RWPE2 (cell line): ENCODE measurements at regions not wholly inside any gene's neighbourhood (a gene's known extent, or its start where the extent isn't known, plus 50 kb on each side); places are given as distances from the start of the nearest gene placed in this dataset.
A peak's percentile ranks its signal among the peaks of the same experiment; 100 is the strongest.

Experiments used
- ATAC-seq: fragments of 200-7000 bp; cut with Tn5 transposase; 3 replicates; pipeline ENCODE4 v1.9.1; 2021; ENCODE audit warnings: low read depth
- DNase-seq: peaks from one replicate; pipeline ENCODE4 v3.0.0-alpha.2; 2020; ENCODE audit warnings: low spot score
- H3K27ac ChIP-seq: fragments of 450-650 bp; 2 replicates; pipeline ENCODE4 v1.5.1; 2017; ENCODE audit warnings: mild to moderate bottlenecking; ENCODE audit not compliant: poor library complexity, severe bottlenecking
- H3K27me3 ChIP-seq: fragments of 250-450 bp; sonication (Bioruptor Pico); 2 replicates; pipeline ENCODE4 v1.5.1; 2021; ENCODE audit warnings: mild to moderate bottlenecking, moderate library complexity; ENCODE audit not compliant: insufficient read depth, poor library complexity, severe bottlenecking
- H3K36me3 ChIP-seq: fragments of 250-450 bp; sonication (Bioruptor Pico); 2 replicates; pipeline ENCODE4 v1.5.1; 2020; ENCODE audit warnings: low read depth, mild to moderate bottlenecking, moderate library complexity
- H3K4me1 ChIP-seq: fragments of 250-450 bp; sonication (Bioruptor Pico); 2 replicates; pipeline ENCODE4 v1.5.1; 2021; ENCODE audit warnings: mild to moderate bottlenecking, moderate library complexity; ENCODE audit not compliant: insufficient read depth, poor library complexity, severe bottlenecking
- H3K4me3 ChIP-seq: fragments of 250-450 bp; sonication (Bioruptor Pico); 2 replicates; pipeline ENCODE4 v1.5.1; 2021; ENCODE audit warnings: mild to moderate bottlenecking, moderate library complexity; ENCODE audit not compliant: severe bottlenecking
- H3K9me3 ChIP-seq: fragments of 250-450 bp; sonication (Bioruptor Pico); 2 replicates; pipeline ENCODE4 v1.5.1; 2021; ENCODE audit warnings: mild to moderate bottlenecking, moderate library complexity; ENCODE audit not compliant: severe bottlenecking
- TF ChIP-seq, protein P1 (sequence below): fragments of 450-650 bp; IDR thresholded peaks from one replicate; pipeline ENCODE4 v1.5.1; 2017; ENCODE audit warnings: mild to moderate bottlenecking, moderate library complexity; ENCODE audit not compliant: poor library complexity, severe bottlenecking

DNA sequence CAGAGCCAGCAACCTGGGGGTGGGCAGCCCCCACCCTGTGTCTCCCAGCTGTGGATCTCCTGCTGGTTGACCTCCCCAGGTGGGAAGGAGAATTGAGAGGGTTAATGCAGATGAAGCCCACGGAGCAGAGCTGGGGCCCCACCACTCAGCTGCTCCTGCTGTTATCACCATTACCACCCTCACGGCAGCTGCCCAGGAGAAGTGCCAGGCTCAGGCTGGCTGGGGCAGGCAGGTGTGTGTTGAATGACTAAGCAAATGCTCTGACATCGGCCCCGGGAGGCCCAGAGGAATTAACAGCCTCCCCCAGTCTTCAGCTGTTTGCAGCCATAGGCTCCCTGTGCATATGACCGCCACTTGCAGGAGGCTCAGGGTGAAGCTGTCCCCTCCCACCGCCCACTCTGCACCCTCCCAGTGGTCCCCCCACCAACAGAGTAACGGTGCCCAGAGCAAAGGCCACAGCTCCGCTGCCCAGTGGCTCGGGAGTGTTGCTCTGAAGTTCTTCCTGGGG, 133.8 kb downstream of the CPZ start:
- DNase-seq (no peak), ATAC-seq (no peak; the same call in 2 of the 3 replicates)
- peaks cover 48% of the 10 kb centered on the region for H3K27me3 ChIP-seq
- H3K27ac ChIP-seq = no peak overlapping the region
- H3K4me1 ChIP-seq = no peaks in the 10 kb centered on the region
- TF ChIP-seq, protein P1, sequence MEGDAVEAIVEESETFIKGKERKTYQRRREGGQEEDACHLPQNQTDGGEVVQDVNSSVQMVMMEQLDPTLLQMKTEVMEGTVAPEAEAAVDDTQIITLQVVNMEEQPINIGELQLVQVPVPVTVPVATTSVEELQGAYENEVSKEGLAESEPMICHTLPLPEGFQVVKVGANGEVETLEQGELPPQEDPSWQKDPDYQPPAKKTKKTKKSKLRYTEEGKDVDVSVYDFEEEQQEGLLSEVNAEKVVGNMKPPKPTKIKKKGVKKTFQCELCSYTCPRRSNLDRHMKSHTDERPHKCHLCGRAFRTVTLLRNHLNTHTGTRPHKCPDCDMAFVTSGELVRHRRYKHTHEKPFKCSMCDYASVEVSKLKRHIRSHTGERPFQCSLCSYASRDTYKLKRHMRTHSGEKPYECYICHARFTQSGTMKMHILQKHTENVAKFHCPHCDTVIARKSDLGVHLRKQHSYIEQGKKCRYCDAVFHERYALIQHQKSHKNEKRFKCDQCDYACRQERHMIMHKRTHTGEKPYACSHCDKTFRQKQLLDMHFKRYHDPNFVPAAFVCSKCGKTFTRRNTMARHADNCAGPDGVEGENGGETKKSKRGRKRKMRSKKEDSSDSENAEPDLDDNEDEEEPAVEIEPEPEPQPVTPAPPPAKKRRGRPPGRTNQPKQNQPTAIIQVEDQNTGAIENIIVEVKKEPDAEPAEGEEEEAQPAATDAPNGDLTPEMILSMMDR = no peak
- no peaks in the 10 kb centered on the region for H3K36me3 ChIP-seq
- H3K9me3 ChIP-seq = no peaks in the 10 kb centered on the region
- H3K4me3 ChIP-seq = no peak overlapping the region

DNA sequence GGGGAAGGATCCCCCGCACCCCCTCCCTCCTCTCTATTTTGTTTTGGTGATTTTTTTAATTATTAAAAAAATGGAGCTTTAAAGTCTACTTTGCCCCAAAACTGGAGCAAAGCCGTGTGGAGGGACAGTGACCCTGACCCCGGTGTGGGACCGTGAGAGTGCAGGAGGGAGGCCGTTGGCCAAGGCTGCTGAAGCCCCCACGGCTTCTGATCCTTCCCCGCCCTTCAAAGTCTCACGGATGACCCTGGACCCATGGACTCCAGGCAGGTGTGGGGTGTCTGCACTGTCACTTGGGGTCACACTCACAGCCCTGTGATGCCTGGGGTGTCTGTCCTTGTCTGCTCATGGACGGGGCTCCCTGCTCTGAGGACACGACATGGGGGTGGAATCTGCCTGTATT, 133.3 kb downstream of the CPZ start:
- ATAC-seq (no peak), DNase-seq (no peak)
- Histone ChIP-seq H3K27me3 (peaks cover 54% of the 10 kb centered on the region), H3K4me3 (no peak overlapping the region), H3K27ac (no peak overlapping the region), H3K9me3 (no peaks in the 10 kb centered on the region), H3K36me3 (no peaks in the 10 kb centered on the region), H3K4me1 (no peaks in the 10 kb centered on the region)
- TF ChIP-seq, protein P1 = no peak

DNA sequence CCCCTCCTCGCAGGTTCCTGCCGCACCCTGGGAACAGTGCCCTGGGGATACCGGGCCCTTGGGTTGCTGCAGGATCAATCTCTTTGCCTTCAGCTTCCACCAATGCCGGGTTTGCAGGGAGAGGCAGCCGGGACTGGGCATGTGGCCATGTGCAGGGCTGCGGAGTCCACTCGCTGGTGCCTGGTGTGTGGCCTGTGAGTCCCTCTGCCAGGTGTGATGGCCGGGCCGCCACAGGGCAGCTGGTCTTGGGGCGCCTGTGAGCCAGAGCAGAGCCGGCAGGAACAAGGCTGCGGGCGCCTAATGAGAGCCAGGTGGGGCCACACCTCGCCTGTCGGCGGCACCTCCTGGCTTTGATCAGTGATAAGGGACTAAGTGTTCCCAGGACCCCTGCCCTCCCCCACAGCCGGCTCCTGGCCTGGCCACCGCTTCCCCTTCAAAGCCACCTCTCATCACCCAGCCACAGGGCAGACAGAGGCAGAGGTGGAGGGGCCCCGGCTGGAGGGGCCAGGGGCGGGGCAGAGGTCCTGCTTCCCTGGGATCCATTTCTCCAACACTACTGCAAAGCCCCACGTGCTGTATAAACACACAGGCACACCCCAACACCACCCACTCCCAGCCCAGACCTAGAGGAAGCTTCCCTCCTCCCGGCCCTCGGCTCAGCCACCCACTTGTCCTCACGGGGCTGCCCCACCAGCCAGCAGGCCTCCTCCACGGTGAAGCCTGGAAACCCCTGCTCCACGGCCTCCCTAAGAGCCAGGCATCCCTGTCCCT, 132.7 kb downstream of the CPZ start:
- TF ChIP-seq, protein P1 = no peak
- H3K27ac ChIP-seq = no peak overlapping the region
- no peaks in the 10 kb centered on the region for H3K4me1 ChIP-seq
- peaks cover 57% of the 10 kb centered on the region for H3K27me3 ChIP-seq
- H3K9me3 ChIP-seq = no peaks in the 10 kb centered on the region
- H3K4me3 ChIP-seq = no peak overlapping the region
- DNase-seq (peak; percentile 52), ATAC-seq (peak; percentile 13; the same call in 1 of the 3 replicates)
- H3K36me3 ChIP-seq = no peaks in the 10 kb centered on the region

DNA sequence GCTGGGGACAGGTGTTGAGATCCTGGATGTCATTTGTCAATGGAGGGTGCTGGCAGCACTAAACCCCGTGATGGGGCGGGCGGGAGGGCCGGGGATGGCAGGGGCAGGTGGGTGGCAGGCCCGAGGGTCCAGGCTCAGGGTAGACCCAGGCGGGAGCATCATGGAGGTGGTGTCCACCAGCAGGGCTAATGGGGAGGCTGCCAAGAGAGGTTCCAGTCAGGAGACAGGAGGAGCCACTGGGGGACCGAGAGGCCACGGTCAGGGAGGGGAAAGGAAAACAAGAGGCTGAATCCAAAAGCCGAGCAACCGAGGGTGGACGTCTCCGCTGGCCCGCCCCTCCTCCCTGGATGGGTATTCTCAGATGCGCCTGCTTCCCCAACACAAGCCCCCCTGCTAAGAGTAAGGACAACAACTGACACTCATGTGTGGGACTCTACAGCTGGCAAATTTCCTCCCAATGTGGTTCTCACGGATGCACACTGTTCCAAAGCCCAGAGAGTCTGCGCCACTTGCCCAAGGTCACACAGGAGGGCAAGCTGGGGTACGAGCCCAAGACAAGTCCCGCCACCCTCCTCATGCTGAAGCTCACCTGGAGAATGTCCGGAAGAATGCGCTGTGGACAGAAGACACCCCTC, 132.0 kb downstream of the CPZ start:
- no peak for DNase-seq
- H3K4me1 ChIP-seq = no peaks in the 10 kb centered on the region
- H3K9me3 ChIP-seq = no peaks in the 10 kb centered on the region
- peaks cover 64% of the 10 kb centered on the region for H3K27me3 ChIP-seq
- no peak overlapping the region for H3K4me3 ChIP-seq
- H3K27ac ChIP-seq = no peak overlapping the region
- no peaks in the 10 kb centered on the region for H3K36me3 ChIP-seq
- ATAC-seq = no peak
- TF ChIP-seq, protein P1 = no peak
